Erythroblast (primary cell): ENCODE measurements at regions not wholly inside any gene's neighbourhood (a gene's known extent, or its start where the extent isn't known, plus 50 kb on each side); places are given as distances from the start of the nearest gene placed in this dataset.
"Not testable (repeated sequence)": the region's sequence is repeated elsewhere in the genome, so short reads cannot be mapped to it uniquely, and the experiment has no call there.

Experiments used
- DNase-seq, 2 experiments: peaks; one replicate each; lab custom pipeline; 2025; lab: John Stamatoyannopoulos, UW
- GATA1 ChIP-seq: IDR thresholded peaks from 2 replicates; pipeline ENCODE4 v1.6.1; 2011; ENCODE audit warnings: low read depth, mild to moderate bottlenecking, control low read depth, low read length, moderate library complexity
- POLR2A ChIP-seq: IDR thresholded peaks from 2 replicates; pipeline ENCODE4 v1.6.1; 2011; ENCODE audit warnings: mild to moderate bottlenecking, low read length

GRCh38 chr12:59396519-59396918 lies 199.3 kb upstream of the SLC16A7 start:
- no peak for DNase-seq
- TF ChIP-seq POLR2A (no peak), GATA1 (no peak)

GRCh38 chr12:59395310-59395709 lies 200.5 kb upstream of the SLC16A7 start:
- DNase-seq: not testable (repeated sequence)

- no peak for TF ChIP-seq GATA1
- no peak for TF ChIP-seq POLR2A
- DNase-seq: no peak
Observed at GRCh38 chr12:59393506-59393905, 202.3 kb upstream of the SLC16A7 start.

- no peak for TF ChIP-seq GATA1
- TF ChIP-seq POLR2A: no peak
Observed at GRCh38 chr12:59389968-59390576, 205.8 kb upstream of the SLC16A7 start.

GRCh38 chr12:59388694-59389093 lies 207.1 kb upstream of the SLC16A7 start:
- no peak for DNase-seq
- TF ChIP-seq POLR2A (no peak), GATA1 (no peak)

More at GRCh38 chr12:59389968-59390576, 205.8 kb upstream of the SLC16A7 start:
- DNase-seq: no peak

- TF ChIP-seq GATA1 (no peak), POLR2A (no peak)
Observed at GRCh38 chr12:59388176-59388575, 207.7 kb upstream of the SLC16A7 start.

GRCh38 chr12:59386236-59386635 lies 209.6 kb upstream of the SLC16A7 start:
- DNase-seq: no peak

More at GRCh38 chr12:59388176-59388575, 207.7 kb upstream of the SLC16A7 start:
- DNase-seq: no peak

GRCh38 chr12:59383079-59383822 lies 212.6 kb upstream of the SLC16A7 start:
- TF ChIP-seq POLR2A (no peak), GATA1 (no peak)
- no peak for DNase-seq

More at GRCh38 chr12:59386236-59386635, 209.6 kb upstream of the SLC16A7 start:
- TF ChIP-seq POLR2A (no peak), GATA1 (no peak)

GRCh38 chr12:59382282-59383078 lies 213.3 kb upstream of the SLC16A7 start:
- no peak for TF ChIP-seq POLR2A
- no peak for TF ChIP-seq GATA1

GRCh38 chr12:59381106-59381505 lies 214.7 kb upstream of the SLC16A7 start:
- DNase-seq: no peak
- TF ChIP-seq GATA1 (no peak), POLR2A (no peak)

More at GRCh38 chr12:59382282-59383078, 213.3 kb upstream of the SLC16A7 start:
- no peak for DNase-seq

GRCh38 chr12:59375633-59376032 lies 220.2 kb upstream of the SLC16A7 start:
- TF ChIP-seq GATA1 (no peak), POLR2A (no peak)

GRCh38 chr12:59374783-59375182 lies 221.0 kb upstream of the SLC16A7 start:
- TF ChIP-seq POLR2A: no peak
- no peak for TF ChIP-seq GATA1
- no peak for DNase-seq

More at GRCh38 chr12:59375633-59376032, 220.2 kb upstream of the SLC16A7 start:
- DNase-seq: no peak

GRCh38 chr12:59372956-59373355 lies 222.9 kb upstream of the SLC16A7 start:
- DNase-seq: no peak
- no peak for TF ChIP-seq GATA1
- no peak for TF ChIP-seq POLR2A

GRCh38 chr12:59370933-59371332 lies 224.9 kb upstream of the SLC16A7 start:
- TF ChIP-seq GATA1: no peak
- TF ChIP-seq POLR2A: no peak
- DNase-seq: no peak
